ENCODE measurements at regions not wholly inside any gene's neighbourhood (a gene's known extent, or its start where the extent isn't known, plus 50 kb on each side); places are given as distances from the start of the nearest gene placed in this dataset.

GRCh38 chr19:31633014-31633413, 283.8 kb upstream of the TSHZ3 start:
- no peak overlapping the region for H3K9ac ChIP-seq (ENCODE audit: low read depth in 2 of 2, low read length in 2 of 2)
- no peaks in the 10 kb centered on the region for H3K4me1 ChIP-seq
- H3K27ac ChIP-seq: no peak overlapping the region
- no peaks in the 10 kb centered on the region for H3K36me3 ChIP-seq
- H3K9me3 ChIP-seq: no peaks in the 10 kb centered on the region
- TF ChIP-seq CTCF (IDR thresholded peaks at IDR 0.05): no peak
- no peak for DNase-seq
- H3K4me3 ChIP-seq: no peak overlapping the region
- intact Hi-C loops (cut with DNase I): no loop called here
- H3K27me3 ChIP-seq: no peaks in the 10 kb centered on the region

GRCh38 chr19:31639306-31639705, 290.1 kb upstream of the TSHZ3 start:
- no peak for TF ChIP-seq CTCF (IDR thresholded peaks at IDR 0.05)
- intact Hi-C loops (cut with DNase I): no loop called here
- no peak for DNase-seq
- H3K9ac ChIP-seq (ENCODE audit: low read depth in 2 of 2, low read length in 2 of 2): no peak overlapping the region
- no peaks in the 10 kb centered on the region for H3K36me3 ChIP-seq
- no peaks in the 10 kb centered on the region for H3K4me1 ChIP-seq
- H3K27ac ChIP-seq: no peak overlapping the region
- H3K27me3 ChIP-seq: no peaks in the 10 kb centered on the region
- no peaks in the 10 kb centered on the region for H3K9me3 ChIP-seq
- no peak overlapping the region for H3K4me3 ChIP-seq

GRCh38 chr19:31641591-31641990, 292.4 kb upstream of the TSHZ3 start:
- no peak for DNase-seq
- Histone ChIP-seq H3K9ac (ENCODE audit: low read depth in 2 of 2, low read length in 2 of 2) (no peak overlapping the region), H3K4me1 (no peaks in the 10 kb centered on the region), H3K4me3 (no peak overlapping the region), H3K36me3 (no peaks in the 10 kb centered on the region), H3K27ac (no peak overlapping the region), H3K27me3 (no peaks in the 10 kb centered on the region), H3K9me3 (no peaks in the 10 kb centered on the region)
- intact Hi-C loops (cut with DNase I): no loop called here
- TF ChIP-seq CTCF (IDR thresholded peaks at IDR 0.05): no peak

- no peaks in the 10 kb centered on the region for H3K4me1 ChIP-seq
- intact Hi-C loops (cut with DNase I): no loop called here
- H3K9ac ChIP-seq (ENCODE audit: low read depth in 2 of 2, low read length in 2 of 2): no peak overlapping the region
- no peak for TF ChIP-seq CTCF (IDR thresholded peaks at IDR 0.05)
- no peak for DNase-seq
- H3K27me3 ChIP-seq: no peaks in the 10 kb centered on the region
- H3K4me3 ChIP-seq: no peak overlapping the region
- H3K9me3 ChIP-seq: no peaks in the 10 kb centered on the region
- no peaks in the 10 kb centered on the region for H3K36me3 ChIP-seq
- H3K27ac ChIP-seq: no peak overlapping the region
Measured at GRCh38 chr19:31648347-31648746, 299.1 kb upstream of the TSHZ3 start.

GRCh38 chr19:31656507-31656906, 307.3 kb upstream of the TSHZ3 start:
- TF ChIP-seq CTCF (IDR thresholded peaks at IDR 0.05): no peak
- Histone ChIP-seq H3K4me1 (no peaks in the 10 kb centered on the region), H3K27ac (no peak overlapping the region), H3K27me3 (no peaks in the 10 kb centered on the region), H3K4me3 (no peak overlapping the region), H3K9ac (ENCODE audit: low read depth in 2 of 2, low read length in 2 of 2) (no peak overlapping the region), H3K9me3 (no peaks in the 10 kb centered on the region), H3K36me3 (no peaks in the 10 kb centered on the region)
- intact Hi-C loops (cut with DNase I): no loop called here
- no peak for DNase-seq
